GM12878 (cell line): ENCODE measurements at regions not wholly inside any gene's neighbourhood (a gene's known extent, or its start where the extent isn't known, plus 50 kb on each side); places are given as distances from the start of the nearest gene placed in this dataset.
A peak's percentile ranks its signal among the peaks of the same experiment; 100 is the strongest.

Source experiments
- ATAC-seq: fragments of 200-7000 bp; cut with Tn5 transposase; 3 replicates; pipeline ENCODE4 v1.9.1; 2020; ENCODE audit warnings: mild to moderate bottlenecking, moderate library complexity
- BruUV-seq: library from RNA; stranded (reverse); fragments of 400-500 nt; replicated peaks from 2 replicates; lab custom pipeline; 2021; lab: Mats Ljungman, UMichigan
- CTCF ChIA-PET: fragments of 300-600 bp; sonication (Branson Sonifier 250); formaldehyde crosslinking; extraction: SDS; loops from one replicate; lab custom pipeline; 2021; ENCODE audit warnings: inconsistent platforms; lab: Yijun Ruan, JAX
- POLR2A ChIA-PET: fragments of 350-600 bp; formaldehyde crosslinking; extraction: SDS; loops from one replicate; lab custom pipeline; 2021; ENCODE audit warnings: inconsistent platforms; lab: Charles Lee
- RAD21 ChIA-PET: fragments of 300-600 bp; sonication (Branson Sonifier 250); formaldehyde crosslinking; loops from one replicate; lab custom pipeline; 2023; ENCODE audit warnings: antibody characterized with exemption; ENCODE audit not compliant: unreplicated experiment; lab: Charles Lee
- SMC1A ChIA-PET: fragments of 300-600 bp; sonication (Branson Sonifier 250); formaldehyde crosslinking; loops from one replicate; lab custom pipeline; 2023; ENCODE audit not compliant: unreplicated experiment, uncharacterized antibody; lab: Charles Lee
- DNase-seq: peaks from one replicate; pipeline ENCODE4 v3.0.0-alpha.2; 2011; ENCODE audit warnings: low read depth, low spot score
- FAIRE-seq: peaks from 3 replicates; lab custom pipeline; 2011; peaks lifted over from hg19 to GRCh38; lab: Jason Lieb, UNC
- H2AFZ ChIP-seq: 2 replicates; pipeline ENCODE4 v1.6.0; 2011; ENCODE audit warnings: low read depth, low read length, control low read depth; ENCODE audit not compliant: control insufficient read depth
- H3K27ac ChIP-seq: 2 replicates; pipeline ENCODE4 v1.5.1; 2011; ENCODE audit warnings: control low read depth; ENCODE audit not compliant: control insufficient read depth, insufficient read depth
- H3K27me3 ChIP-seq, 2 experiments: replicated peaks in 1 of 2; 2 replicates each; pipeline versions ENCODE4 v1.6.0 to v1.6.1; 2011; ENCODE audit warnings: low read length in 1 of 2; ENCODE audit not compliant: control insufficient read depth in 2 of 2, insufficient read depth in 2 of 2
- H3K36me3 ChIP-seq, 2 experiments: 2 replicates each; pipeline ENCODE4 v1.5.1; 2011; ENCODE audit warnings: low read length in 1 of 2; ENCODE audit not compliant: control insufficient read depth in 2 of 2, insufficient read depth in 2 of 2
- H3K4me1 ChIP-seq: 2 replicates; pipeline ENCODE4 v1.6.1; 2011; ENCODE audit warnings: mild to moderate bottlenecking, low read length, moderate library complexity, mixed read lengths; ENCODE audit not compliant: control insufficient read depth, insufficient read depth
- H3K4me2 ChIP-seq: 2 replicates; pipeline ENCODE4 v1.6.0; 2011; ENCODE audit warnings: control low read depth; ENCODE audit not compliant: control insufficient read depth, insufficient read depth
- H3K4me3 ChIP-seq: fragments of 200-600 bp; sonication (generic); 2 replicates; pipeline ENCODE4 v1.5.1; 2016
- H3K79me2 ChIP-seq: 2 replicates; pipeline ENCODE4 v1.6.0; 2011; ENCODE audit warnings: low read length; ENCODE audit not compliant: control insufficient read depth, insufficient read depth
- H3K9ac ChIP-seq: 2 replicates; pipeline ENCODE4 v1.8.0; 2011; ENCODE audit warnings: low read length, control low read depth, mixed read lengths; ENCODE audit not compliant: control insufficient read depth, insufficient read depth
- H3K9me3 ChIP-seq: replicated peaks from 3 replicates; pipeline ENCODE4 v1.5.1; 2011; ENCODE audit warnings: mild to moderate bottlenecking, low read length; ENCODE audit not compliant: control insufficient read depth, insufficient read depth
- H4K20me1 ChIP-seq: 2 replicates; pipeline ENCODE4 v1.6.0; 2011; ENCODE audit not compliant: control insufficient read depth, insufficient read depth
- BRCA1 ChIP-seq: IDR thresholded peaks from 2 replicates; pipeline ENCODE4 v1.6.1; 2011; ENCODE audit warnings: low read depth, low read length, improper control_type of control experiment
- CHD4 ChIP-seq: fragments of 200-600 bp; sonication (generic); IDR thresholded peaks from 2 replicates; pipeline ENCODE4 v1.6.1; 2016; ENCODE audit warnings: mild to moderate bottlenecking
- EED ChIP-seq: sonication (generic); IDR thresholded peaks from 2 replicates; pipeline ENCODE4 v1.6.1; 2016; ENCODE audit warnings: antibody characterized with exemption, low read depth
- EP300 ChIP-seq, 2 experiments: fragments of 150-350 bp in 1 of 2; IDR thresholded peaks; 2 replicates each; pipeline ENCODE4 v1.6.1; 2011 to 2012; ENCODE audit warnings: low read depth in 2 of 2, low read length in 2 of 2, borderline replicate concordance in 1 of 2, improper control_type of control experiment in 1 of 2, inconsistent platforms in 1 of 2; ENCODE audit not compliant: control insufficient read depth in 1 of 2
- ESRRA ChIP-seq: IDR thresholded peaks from 2 replicates; pipeline ENCODE4 v1.6.1; 2012; ENCODE audit warnings: mild to moderate bottlenecking, low read length, improper control_type of control experiment
- IKZF1 ChIP-seq: fragments of 450-650 bp; conservative IDR thresholded peaks from 2 replicates; pipeline ENCODE4 v1.6.1; 2017; ENCODE audit warnings: antibody characterized with exemption, mild to moderate bottlenecking
- MEF2B ChIP-seq: fragments of 450-650 bp; IDR thresholded peaks from 2 replicates; pipeline ENCODE4 v1.6.1; 2018; ENCODE audit warnings: mild to moderate bottlenecking, moderate library complexity; ENCODE audit not compliant: partially characterized antibody, poor library complexity, severe bottlenecking
- TCF12 ChIP-seq: IDR thresholded peaks from 2 replicates; pipeline ENCODE4 v1.6.1; 2011; ENCODE audit warnings: low read depth, mild to moderate bottlenecking, low read length
- ZNF207 ChIP-seq: fragments of 450-650 bp; IDR thresholded peaks from 2 replicates; pipeline ENCODE4 v1.6.1; 2014; ENCODE audit warnings: antibody characterized with exemption, mild to moderate bottlenecking, borderline replicate concordance
- ZNF622 ChIP-seq: fragments of 450-650 bp; IDR thresholded peaks from 2 replicates; pipeline ENCODE4 v1.6.1; 2017; ENCODE audit warnings: mild to moderate bottlenecking, inconsistent platforms
- WGBS: methylation state at CpG from one replicate; pipeline ENCODE4 v1.1.6; 2016; ENCODE audit warnings: low lambda C conversion rate; ENCODE audit not compliant: insufficient replicate concordance, insufficient coverage; ENCODE audit errors: missing lambda C conversion rate; 5-methylcytosine and 5-hydroxymethylcytosine counted together
- in situ Hi-C: fragments of 300-500 bp; cut with MboI; formaldehyde crosslinking; loops from 9 replicates; pipeline ENCODE4 v1.14.3; 2018; ENCODE audit warnings: mixed read lengths
- intact Hi-C: fragments of 100-400 bp; cut with micrococcal nuclease; formaldehyde crosslinking; loops from one replicate; pipeline ENCODE4 v1.14.2; 2022; ENCODE audit not compliant: unreplicated experiment
- TF ChIP-seq, protein P1 (sequence below): IDR thresholded peaks from 2 replicates; pipeline ENCODE4 v1.6.1; 2012; ENCODE audit warnings: low read depth, low read length, improper control_type of control experiment

DNA sequence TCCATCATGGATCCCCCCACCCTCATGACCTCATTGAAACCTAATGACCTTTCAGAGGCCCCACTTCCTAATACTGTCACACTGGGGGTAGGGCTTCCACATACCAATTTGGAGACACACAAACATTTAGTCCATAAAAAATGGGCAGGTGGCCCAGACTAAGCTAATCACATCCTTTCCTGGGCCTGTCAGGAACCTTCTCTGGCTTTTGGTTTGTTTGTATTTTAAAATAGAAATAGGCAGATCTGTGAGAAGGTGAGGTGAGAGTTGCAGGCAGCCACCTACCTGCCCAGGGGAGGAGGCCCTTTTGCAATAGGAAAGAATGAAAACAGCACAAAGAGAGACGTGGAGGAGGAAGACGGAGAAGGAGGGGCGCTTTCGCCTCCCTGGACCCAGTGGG, 90.2 kb upstream of the BOD1 start:
- ChIA-PET POLR2A (interaction anchor here (1.2 kb wide), 1 partner anchor 27 kb away, joined by 3 read pairs; no protein-coding TSS in a partner anchor), CTCF (interaction anchor here (1.1 to 1.5 kb wide), 6 partner anchors 19 to 266 kb away, joined by 3 to 6 read pairs (median 4); no protein-coding TSS in a partner anchor), RAD21 (interaction anchor here (1.1 to 1.8 kb wide), 2 partner anchors 80 to 218 kb away, joined by 3 to 8 read pairs; no protein-coding TSS in a partner anchor), SMC1A (interaction anchor here (0.7 to 1.9 kb wide), 20 partner anchors 10 to 222 kb away, joined by 3 to 8 read pairs (median 4); no protein-coding TSS in a partner anchor)
- peaks cover 7% of the 10 kb centered on the region for H3K4me1 ChIP-seq
- H4K20me1 ChIP-seq = no peaks in the 10 kb centered on the region
- no peaks in the 10 kb centered on the region for H3K9me3 ChIP-seq
- no peak overlapping the region for H3K27ac ChIP-seq
- H3K79me2 ChIP-seq = no peaks in the 10 kb centered on the region
- in situ Hi-C loops = no loop called here
- no peaks in the 10 kb centered on the region for H3K36me3 ChIP-seq
- H2AFZ ChIP-seq = no peak overlapping the region
- no peak for ATAC-seq
- H3K9ac ChIP-seq = no peak overlapping the region
- H3K27me3 ChIP-seq = no peaks in the 10 kb centered on the region
- H3K4me2 ChIP-seq = no peak overlapping the region
- 71% methylated on average over 4 of the region's 4 CpGs for WGBS
- FAIRE-seq = no peak
- intact Hi-C loops = no loop called here
- no TSS peak for BruUV-seq
- DNase-seq = no peak
- TF ChIP-seq BRCA1 (no peak), CHD4 (no peak), ZNF207 (no peak), EP300 (IDR thresholded peaks at IDR 0.05; ENCODE audit: borderline replicate concordance in 1 of 2, control insufficient read depth in 1 of 2, low read depth in 2 of 2, low read length in 2 of 2) (no peak), ESRRA (no peak), TCF12 (no peak), ZNF622 (no peak)
- H3K4me3 ChIP-seq = no peak overlapping the region

DNA sequence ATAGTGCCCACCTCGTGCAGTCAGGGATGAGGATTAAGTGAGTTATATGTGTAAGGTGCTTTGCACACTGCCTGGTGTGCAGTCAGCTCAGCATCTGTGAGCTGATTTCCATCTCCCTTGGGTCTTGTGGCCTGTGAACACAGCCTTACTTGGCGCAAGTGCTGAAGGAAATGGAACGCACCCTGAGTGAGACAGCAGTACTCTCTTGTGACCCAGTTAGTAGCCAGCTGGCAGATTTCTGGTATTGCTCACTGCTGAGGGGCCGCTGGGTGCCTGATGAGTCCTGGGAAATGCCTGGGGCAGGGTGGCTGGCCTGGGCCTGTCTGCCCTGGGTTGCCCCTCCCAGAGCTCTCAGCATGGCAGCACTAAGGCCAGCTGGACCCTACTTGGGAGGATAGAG, 90.9 kb upstream of the BOD1 start:
- DNase-seq (no peak), ATAC-seq (peak; percentile 89), FAIRE-seq (no peak)
- H4K20me1 ChIP-seq = no peaks in the 10 kb centered on the region
- H3K79me2 ChIP-seq = no peaks in the 10 kb centered on the region
- ChIA-PET POLR2A (interaction anchor here (1.2 kb wide), 1 partner anchor 26 kb away, joined by 3 read pairs; no protein-coding TSS in a partner anchor), SMC1A (interaction anchor here (0.8 to 1.9 kb wide), 17 partner anchors 10 to 221 kb away, joined by 3 to 8 read pairs (median 4); no protein-coding TSS in a partner anchor), CTCF (interaction anchor here (1.1 to 3.1 kb wide), 5 partner anchors 19 to 266 kb away, joined by 3 to 8 read pairs (median 4); no protein-coding TSS in a partner anchor), RAD21 (interaction anchor here (0.5 to 1.8 kb wide), 4 partner anchors 10 to 218 kb away, joined by 3 to 8 read pairs (median 4); no protein-coding TSS in a partner anchor)
- H3K27ac ChIP-seq = no peak overlapping the region
- no peak overlapping the region for H3K4me2 ChIP-seq
- peaks cover 9% of the 10 kb centered on the region for H3K4me1 ChIP-seq
- BruUV-seq = no TSS peak
- TF ChIP-seq MEF2B (peak; percentile 75), EED (peak; percentile 32; the same call in 1 of the 2 replicates), IKZF1 (peak; percentile 37; the same call in 1 of the 2 replicates)
- TF ChIP-seq, protein P1, sequence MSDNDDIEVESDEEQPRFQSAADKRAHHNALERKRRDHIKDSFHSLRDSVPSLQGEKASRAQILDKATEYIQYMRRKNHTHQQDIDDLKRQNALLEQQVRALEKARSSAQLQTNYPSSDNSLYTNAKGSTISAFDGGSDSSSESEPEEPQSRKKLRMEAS = no peak
- H3K27me3 ChIP-seq = no peaks in the 10 kb centered on the region
- intact Hi-C loops (no loop called here), in situ Hi-C loops (no loop called here)
- peak overlapping the region; percentile 35 for H2AFZ ChIP-seq
- no peak overlapping the region for H3K9ac ChIP-seq
- H3K9me3 ChIP-seq = no peaks in the 10 kb centered on the region
- WGBS = 0% methylated on average over 4 of the region's 4 CpGs
- no peak overlapping the region for H3K4me3 ChIP-seq
- H3K36me3 ChIP-seq = no peaks in the 10 kb centered on the region
